Effector memory CD4-positive, alpha-beta T cell (primary cell): ENCODE measurements at regions not wholly inside any gene's neighbourhood (a gene's known extent, or its start where the extent isn't known, plus 50 kb on each side); places are given as distances from the start of the nearest gene placed in this dataset.

Source experiments
- DNase-seq, 3 donors: peaks; one replicate each; pipeline ENCODE4 v3.0.0-alpha.2; 2020
- H3K27ac ChIP-seq: 2 replicates; pipeline ENCODE4 v1.7.0; 2013; ENCODE audit warnings: mild to moderate bottlenecking, low read length, moderate library complexity; ENCODE audit not compliant: insufficient read depth, poor library complexity, severe bottlenecking
- H3K27me3 ChIP-seq: replicated peaks from 2 replicates; pipeline ENCODE4 v1.7.0; 2013; ENCODE audit warnings: mild to moderate bottlenecking, low read length; ENCODE audit not compliant: insufficient read depth, control insufficient read depth, poor library complexity, severe bottlenecking
- H3K36me3 ChIP-seq: 2 replicates; pipeline ENCODE4 v1.7.0; 2013; ENCODE audit warnings: mild to moderate bottlenecking, low read length, moderate library complexity; ENCODE audit not compliant: control insufficient read depth, insufficient read depth
- H3K4me1 ChIP-seq: 2 replicates; pipeline ENCODE4 v1.7.0; 2013; ENCODE audit warnings: low read length, mild to moderate bottlenecking; ENCODE audit not compliant: control insufficient read depth, insufficient read depth, poor library complexity, severe bottlenecking
- H3K4me3 ChIP-seq: 2 replicates; pipeline ENCODE4 v1.7.0; 2013; ENCODE audit warnings: low read length, low read depth, mild to moderate bottlenecking; ENCODE audit not compliant: insufficient read depth, poor library complexity, severe bottlenecking
- H3K9me3 ChIP-seq: 2 replicates; pipeline ENCODE4 v1.7.0; 2013; ENCODE audit warnings: mild to moderate bottlenecking, low read length, moderate library complexity; ENCODE audit not compliant: control insufficient read depth

DNA sequence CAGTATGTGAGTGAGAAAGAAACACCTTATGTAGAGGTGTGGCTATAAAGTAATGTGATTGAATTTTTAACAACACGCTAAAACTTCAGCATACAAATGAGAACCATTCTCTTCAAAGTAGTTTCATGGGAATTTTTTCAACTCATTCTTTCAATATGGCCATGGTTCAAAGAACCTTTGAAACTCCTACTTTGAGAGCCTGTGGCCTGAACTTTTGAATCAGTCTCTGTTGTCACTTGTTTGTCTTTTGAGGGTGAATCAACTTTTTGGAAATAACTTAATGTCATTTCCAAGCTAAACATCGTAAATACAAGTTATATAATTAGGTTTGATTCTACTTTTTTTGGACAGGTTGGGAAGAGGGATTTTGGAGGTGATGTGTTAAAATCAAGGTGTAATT, 49.9 kb upstream of the CASK start:
- no peaks in the 10 kb centered on the region for H3K9me3 ChIP-seq
- no peak overlapping the region for H3K4me3 ChIP-seq
- no peak overlapping the region for H3K27ac ChIP-seq
- no peaks in the 10 kb centered on the region for H3K27me3 ChIP-seq
- H3K36me3 ChIP-seq = no peaks in the 10 kb centered on the region
- DNase-seq = no peak
- no peaks in the 10 kb centered on the region for H3K4me1 ChIP-seq
